ENCODE measurements at regions not wholly inside any gene's neighbourhood (a gene's known extent, or its start where the extent isn't known, plus 50 kb on each side); places are given as distances from the start of the nearest gene placed in this dataset.

DNA sequence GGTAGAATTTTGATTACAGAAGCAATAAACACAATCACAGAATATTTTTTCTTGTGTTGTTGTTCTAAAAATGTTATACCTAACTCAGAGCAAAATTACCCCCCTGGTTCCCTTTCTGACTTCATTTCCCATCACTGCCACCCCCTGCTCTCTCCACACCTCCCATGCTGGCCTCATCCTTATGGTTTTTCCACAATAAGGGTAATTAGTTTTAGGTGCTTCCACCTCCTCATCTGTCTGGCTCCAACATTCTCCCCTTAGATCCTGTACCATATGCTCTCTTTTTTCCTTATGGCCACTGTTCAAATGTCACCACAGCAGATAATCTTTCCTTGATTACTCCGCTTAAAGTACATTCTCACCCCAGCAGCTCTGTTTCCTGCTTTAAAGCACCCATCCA lies 2208.6 kb downstream of the MRPL39 start:
- no peak for DNase-seq (ENCODE audit: low read depth)
- in situ Hi-C loops (cut with HindIII; ENCODE audit: low sequenced_read_pairs), result no loop called here
- no peak overlapping the region for H3K4me3 ChIP-seq (ENCODE audit: low read depth, low read length)
- TF ChIP-seq, protein P1, sequence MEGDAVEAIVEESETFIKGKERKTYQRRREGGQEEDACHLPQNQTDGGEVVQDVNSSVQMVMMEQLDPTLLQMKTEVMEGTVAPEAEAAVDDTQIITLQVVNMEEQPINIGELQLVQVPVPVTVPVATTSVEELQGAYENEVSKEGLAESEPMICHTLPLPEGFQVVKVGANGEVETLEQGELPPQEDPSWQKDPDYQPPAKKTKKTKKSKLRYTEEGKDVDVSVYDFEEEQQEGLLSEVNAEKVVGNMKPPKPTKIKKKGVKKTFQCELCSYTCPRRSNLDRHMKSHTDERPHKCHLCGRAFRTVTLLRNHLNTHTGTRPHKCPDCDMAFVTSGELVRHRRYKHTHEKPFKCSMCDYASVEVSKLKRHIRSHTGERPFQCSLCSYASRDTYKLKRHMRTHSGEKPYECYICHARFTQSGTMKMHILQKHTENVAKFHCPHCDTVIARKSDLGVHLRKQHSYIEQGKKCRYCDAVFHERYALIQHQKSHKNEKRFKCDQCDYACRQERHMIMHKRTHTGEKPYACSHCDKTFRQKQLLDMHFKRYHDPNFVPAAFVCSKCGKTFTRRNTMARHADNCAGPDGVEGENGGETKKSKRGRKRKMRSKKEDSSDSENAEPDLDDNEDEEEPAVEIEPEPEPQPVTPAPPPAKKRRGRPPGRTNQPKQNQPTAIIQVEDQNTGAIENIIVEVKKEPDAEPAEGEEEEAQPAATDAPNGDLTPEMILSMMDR (IDR thresholded peaks at IDR 0.05; ENCODE audit: low read depth, low read length, missing control alignments), result no peak

DNA sequence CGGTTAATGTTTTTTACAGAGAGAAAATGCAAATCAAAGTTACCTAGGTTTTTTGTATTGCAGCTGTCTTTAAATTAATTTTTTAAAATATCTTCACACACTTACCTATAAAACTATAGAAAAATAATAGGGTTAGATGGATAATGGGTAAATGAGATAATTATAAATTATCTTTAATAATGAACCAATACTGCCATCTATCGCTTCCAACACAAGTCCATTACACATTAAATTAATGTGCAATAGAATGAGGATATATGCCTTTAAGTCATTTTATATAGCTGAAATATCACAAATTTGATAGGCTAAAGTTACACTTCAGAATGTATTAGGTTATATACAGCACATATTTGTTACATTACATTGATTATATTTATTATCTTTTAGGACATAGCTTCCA lies 2212.8 kb downstream of the MRPL39 start:
- H3K4me3 ChIP-seq (ENCODE audit: low read depth, low read length), result no peak overlapping the region
- no peak for DNase-seq (ENCODE audit: low read depth)
- in situ Hi-C loops (cut with HindIII; ENCODE audit: low sequenced_read_pairs), result no loop called here

DNA sequence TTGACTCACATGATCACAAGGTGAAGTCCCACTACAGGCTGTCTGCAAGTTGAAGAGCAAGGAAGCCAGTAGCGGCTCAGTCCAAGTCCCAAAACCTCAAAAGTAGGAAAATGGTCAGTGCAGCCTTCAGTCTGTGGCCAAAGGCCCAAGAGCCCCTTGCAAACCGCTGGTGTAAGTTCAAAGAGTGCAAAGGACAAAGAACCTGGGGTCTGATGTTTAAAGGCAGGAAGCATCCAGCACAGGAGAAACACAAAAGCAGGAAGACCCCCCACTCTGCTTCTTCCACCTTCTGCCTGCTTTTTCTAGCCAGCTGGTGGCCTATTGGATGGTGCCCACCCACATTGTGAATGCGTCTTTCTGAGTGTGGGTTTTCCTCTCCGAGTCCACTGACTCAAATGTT lies 2222.6 kb downstream of the MRPL39 start:
- no peak for DNase-seq (ENCODE audit: low read depth)
- in situ Hi-C loops (cut with HindIII; ENCODE audit: low sequenced_read_pairs), result no loop called here
- H3K4me3 ChIP-seq (ENCODE audit: low read depth, low read length), result no peak overlapping the region
- TF ChIP-seq, protein P1 (IDR thresholded peaks at IDR 0.05; ENCODE audit: low read depth, low read length, missing control alignments), result no peak

More for the DNA sequence above, 2212.8 kb downstream of the MRPL39 start:
- TF ChIP-seq, protein P1 (IDR thresholded peaks at IDR 0.05; ENCODE audit: low read depth, low read length, missing control alignments), result no peak

DNA sequence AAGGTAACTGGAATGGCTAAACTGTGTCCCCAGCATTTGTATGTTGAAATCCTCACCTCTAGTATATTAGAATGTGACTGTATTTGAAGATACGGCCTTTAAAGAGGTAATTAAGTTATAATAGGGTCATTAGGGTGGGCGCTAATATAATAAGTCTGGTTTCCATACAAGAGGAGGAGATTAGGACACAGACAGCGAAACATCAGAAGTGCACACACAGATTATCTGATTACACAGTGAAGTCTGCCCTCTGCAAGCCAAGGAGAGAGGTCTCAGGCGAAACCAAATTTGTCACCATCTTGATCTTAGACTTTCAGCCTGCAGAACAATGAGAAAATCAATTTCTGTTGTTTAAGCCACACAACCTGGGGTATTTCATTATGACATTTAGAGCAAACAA lies 2233.1 kb downstream of the MRPL39 start:
- TF ChIP-seq, protein P1 (IDR thresholded peaks at IDR 0.05; ENCODE audit: low read depth, low read length, missing control alignments), result no peak
- in situ Hi-C loops (cut with HindIII; ENCODE audit: low sequenced_read_pairs), result no loop called here
- no peak for DNase-seq (ENCODE audit: low read depth)
- no peak overlapping the region for H3K4me3 ChIP-seq (ENCODE audit: low read depth, low read length)

DNA sequence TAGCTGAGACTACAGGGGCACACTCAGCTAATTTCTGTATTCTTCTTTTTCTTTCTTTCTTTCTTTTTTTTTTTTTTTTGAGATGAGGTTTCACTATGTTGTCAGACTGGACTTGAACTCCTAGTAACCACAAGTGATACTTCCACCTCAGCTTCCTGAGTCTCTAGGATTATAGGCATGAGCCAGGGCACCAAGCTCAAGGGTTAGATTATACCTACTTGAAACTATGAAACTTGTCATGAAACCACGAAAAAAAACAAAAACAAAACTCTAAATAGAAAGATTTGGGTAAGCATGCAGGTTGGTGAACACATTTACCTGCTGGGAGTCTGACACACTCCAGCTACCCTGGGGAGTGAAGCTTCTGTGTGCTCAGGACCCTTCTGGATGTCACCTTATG lies 2250.4 kb downstream of the MRPL39 start:
- in situ Hi-C loops (cut with HindIII; ENCODE audit: low sequenced_read_pairs), result loop anchor here (10.0 kb wide), 1 partner anchor 48 kb away; no protein-coding TSS in a partner anchor
- TF ChIP-seq, protein P1 (IDR thresholded peaks at IDR 0.05; ENCODE audit: low read depth, low read length, missing control alignments), result no peak
- no peak overlapping the region for H3K4me3 ChIP-seq (ENCODE audit: low read depth, low read length)
- no peak for DNase-seq (ENCODE audit: low read depth)

DNA sequence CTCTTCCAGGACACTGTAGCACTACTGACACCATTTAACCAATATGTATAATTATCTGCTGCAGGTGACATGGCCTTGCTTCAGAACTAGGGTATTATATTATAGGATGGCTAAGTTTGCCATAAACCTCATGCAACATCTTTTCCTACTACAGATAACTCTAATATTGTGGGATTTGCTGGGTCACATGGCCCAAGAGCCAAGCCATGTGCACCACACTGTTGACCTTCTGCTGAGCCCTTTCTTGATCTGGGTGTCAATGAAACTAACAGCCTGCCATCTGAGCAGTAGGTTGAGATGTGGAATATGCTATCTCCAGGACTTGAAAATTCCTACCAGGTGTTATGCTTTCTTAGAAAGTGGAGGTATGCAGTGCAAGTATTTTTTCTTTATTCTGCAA lies 2291.1 kb downstream of the MRPL39 start:
- no peak for DNase-seq (ENCODE audit: low read depth)
- no peak overlapping the region for H3K4me3 ChIP-seq (ENCODE audit: low read depth, low read length)
- TF ChIP-seq, protein P1 (IDR thresholded peaks at IDR 0.05; ENCODE audit: low read depth, low read length, missing control alignments), result no peak
- in situ Hi-C loops (cut with HindIII; ENCODE audit: low sequenced_read_pairs), result no loop called here

DNA sequence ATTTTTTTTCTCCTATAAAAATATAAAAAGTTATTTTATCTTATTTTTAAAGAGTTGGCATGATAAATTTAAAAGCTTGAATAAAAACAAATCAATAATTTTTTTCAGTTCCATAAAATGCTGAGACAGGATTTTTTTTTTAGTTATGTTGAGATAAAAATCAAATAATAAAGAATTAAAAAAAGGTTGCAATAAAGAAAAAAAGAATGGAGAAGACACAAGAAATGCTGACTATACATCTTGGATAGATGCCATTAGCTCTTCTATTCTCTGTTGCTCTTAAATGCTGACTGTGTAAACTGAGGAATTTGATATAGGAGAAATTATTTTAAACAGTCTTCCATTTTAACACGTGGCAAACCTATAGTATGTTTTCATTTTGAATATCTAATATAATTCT lies 2298.5 kb downstream of the MRPL39 start:
- TF ChIP-seq, protein P1 (IDR thresholded peaks at IDR 0.05; ENCODE audit: low read depth, low read length, missing control alignments), result no peak
- no peak overlapping the region for H3K4me3 ChIP-seq (ENCODE audit: low read depth, low read length)
- in situ Hi-C loops (cut with HindIII; ENCODE audit: low sequenced_read_pairs), result no loop called here
- DNase-seq (ENCODE audit: low read depth), result no peak
